HG03565 (cell line): ENCODE measurements at regions not wholly inside any gene's neighbourhood (a gene's known extent, or its start where the extent isn't known, plus 50 kb on each side); places are given as distances from the start of the nearest gene placed in this dataset.
"Not testable (repeated sequence)": the region's sequence is repeated elsewhere in the genome, so short reads cannot be mapped to it uniquely, and the experiment has no call there.

Source experiments
- ATAC-seq: cut with Tn5 transposase; IDR thresholded peaks from one replicate; pipeline ENCODE4 v1.9.1; 2021; ENCODE audit warnings: mild to moderate bottlenecking, moderate library complexity; ENCODE audit not compliant: unreplicated experiment

DNA sequence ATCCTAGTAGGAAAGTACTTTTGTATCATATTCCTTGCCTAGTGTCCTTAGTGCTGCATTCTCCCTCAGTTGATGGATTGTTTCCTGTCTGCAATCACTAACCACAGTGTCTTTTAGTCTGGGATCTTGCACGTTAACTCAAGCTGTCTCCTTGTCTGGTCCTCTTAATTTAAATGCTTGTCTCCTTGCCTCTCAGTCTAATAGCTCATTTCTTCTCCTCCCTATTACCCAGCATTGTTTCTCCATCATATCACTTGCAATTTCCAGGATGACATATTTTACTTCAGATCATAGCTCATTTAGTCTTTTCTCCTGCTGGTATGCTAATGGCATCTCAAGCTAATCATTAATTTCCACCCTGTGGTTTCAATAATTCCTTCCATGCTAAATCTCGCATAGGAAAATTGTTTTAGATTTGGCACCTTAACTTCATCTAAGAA, 2052.0 kb upstream of the C9orf72 start:
- no peak for ATAC-seq

DNA sequence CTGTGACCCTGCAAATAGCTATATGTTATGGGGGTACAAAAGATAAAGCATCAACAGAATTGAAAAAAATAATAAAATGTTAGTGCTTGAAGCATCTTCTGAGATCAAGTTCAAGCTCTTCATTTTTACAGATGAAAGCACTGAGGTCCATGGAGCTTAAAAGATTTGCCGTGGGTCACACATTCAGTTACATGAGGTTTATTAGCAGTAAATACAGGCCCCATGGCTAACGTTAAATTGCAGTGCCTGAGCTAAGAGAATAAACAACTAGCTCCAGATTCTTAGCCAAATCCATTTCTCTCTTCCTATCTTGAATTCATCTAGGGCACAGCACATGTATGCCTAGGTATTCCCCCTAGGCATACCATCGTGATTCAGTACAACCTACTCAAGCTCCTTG, 2052.7 kb upstream of the C9orf72 start:
- no peak for ATAC-seq

- not testable (repeated sequence) for ATAC-seq
These were observed 2055.6 kb upstream of the C9orf72 start for GRCh38 chr9:29628856-29629255.

GRCh38 chr9:29637471-29638237, 2064.4 kb upstream of the C9orf72 start:
- no peak for ATAC-seq

DNA sequence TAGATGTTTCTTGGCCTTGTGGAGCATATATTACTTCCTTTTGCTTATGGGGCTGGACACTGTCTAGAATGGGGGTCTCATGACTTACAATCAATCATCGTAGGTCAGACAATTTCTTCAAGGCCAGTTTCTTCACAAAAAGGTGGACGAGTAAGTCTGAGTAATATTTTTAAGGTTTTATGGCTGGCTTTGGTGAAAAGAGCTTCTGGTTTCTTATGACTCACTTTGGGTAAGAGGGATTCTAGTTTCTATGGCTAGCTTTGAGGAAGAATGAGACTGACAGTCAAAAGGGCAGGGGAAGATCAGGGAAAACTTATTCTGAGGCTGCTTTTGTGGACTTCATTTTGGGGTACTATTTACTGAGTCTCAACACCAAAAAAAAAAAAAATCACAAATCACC, 2067.2 kb upstream of the C9orf72 start:
- no peak for ATAC-seq

DNA sequence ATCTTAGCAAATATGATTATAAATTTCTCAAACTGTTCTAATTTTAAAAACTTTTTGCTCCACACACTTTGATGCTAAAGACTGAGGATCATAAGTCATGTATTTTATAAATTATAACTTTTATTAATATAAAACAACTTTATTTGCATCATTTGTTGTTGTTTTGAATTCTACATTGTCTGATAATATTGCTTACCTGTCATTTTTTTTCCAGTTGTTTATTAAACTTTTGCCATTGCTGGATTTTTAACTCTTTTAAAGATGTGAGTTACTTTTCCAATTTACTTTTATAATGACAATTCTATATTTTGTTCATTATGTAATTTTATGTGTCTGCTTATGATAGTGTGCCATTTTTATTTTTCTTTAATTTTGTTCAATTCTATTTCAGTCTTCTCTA, 2071.2 kb upstream of the C9orf72 start:
- no peak for ATAC-seq

DNA sequence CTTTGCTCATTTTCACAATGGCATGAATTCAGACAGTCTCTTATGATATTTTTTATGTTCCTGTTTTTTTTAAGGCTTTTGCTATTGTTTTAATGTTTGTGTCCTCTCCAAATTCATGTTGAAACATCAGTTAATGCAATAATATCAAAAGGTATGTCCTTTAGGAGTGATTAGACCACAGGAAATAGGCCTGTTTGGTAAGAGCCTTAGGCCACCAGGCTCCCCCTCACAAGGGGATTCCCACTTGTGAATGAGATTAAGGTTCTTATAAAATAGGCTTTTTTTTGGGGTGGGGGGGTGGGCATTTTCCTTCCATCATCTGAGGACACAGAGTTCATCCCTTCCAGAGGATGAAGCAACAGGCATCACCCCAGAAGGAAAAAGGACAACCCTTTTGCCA, 2074.2 kb upstream of the C9orf72 start:
- ATAC-seq: no peak

DNA sequence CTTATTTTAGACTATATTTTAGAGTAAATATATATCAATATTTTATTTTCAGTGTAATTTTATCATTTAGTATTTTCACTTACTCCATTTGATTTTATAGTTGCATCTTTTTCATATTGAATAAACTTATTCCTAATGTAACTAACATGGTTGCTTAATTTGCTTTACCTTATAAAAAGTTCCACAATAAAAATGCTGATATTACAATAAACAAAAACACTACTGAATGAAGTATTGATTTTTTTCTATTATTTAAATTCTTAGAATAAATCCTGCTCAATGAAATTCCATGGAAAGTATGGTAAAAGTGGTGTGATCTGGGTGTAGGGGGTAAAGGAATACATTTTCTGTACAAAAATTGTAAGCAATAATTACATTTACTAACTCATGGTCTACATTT, 2074.9 kb upstream of the C9orf72 start:
- ATAC-seq: no peak

GRCh38 chr9:29648601-29649000, 2075.3 kb upstream of the C9orf72 start:
- ATAC-seq: no peak

DNA sequence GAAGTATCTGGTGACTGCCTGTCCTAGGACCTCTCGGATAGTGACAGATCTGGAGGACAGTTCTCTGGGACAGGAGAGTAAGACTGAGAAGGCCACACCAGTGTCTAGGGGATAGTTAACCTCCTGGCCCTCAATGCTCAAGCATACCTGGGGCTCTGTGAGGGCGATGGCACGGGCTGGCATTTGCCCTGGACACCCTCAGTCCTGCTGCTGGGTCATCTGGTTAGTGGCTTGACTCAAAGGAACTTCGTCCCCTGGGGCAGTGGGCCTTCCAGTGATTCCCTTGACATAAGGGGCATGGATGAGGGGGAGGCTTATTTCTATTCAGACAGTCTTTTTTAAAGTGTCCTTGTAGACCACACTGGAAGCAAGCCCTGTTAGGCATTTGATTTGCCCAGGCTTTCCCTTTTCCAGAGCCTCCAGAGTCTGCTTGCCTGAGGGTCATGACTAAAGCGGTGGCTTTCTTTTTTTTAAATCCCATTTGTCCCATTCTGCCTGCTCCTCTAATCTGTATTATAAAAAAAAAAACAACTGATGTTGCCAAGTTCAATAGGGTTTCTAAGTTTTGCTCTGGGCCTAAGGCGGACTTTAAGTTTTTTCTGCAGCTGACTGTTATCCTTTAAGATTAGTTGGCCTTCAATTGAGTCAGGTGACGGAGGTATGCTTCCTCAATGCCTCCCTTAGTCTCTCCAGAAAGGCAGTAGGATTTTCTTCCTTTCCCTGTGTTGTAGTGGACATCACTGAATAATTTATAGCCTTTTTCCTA, 2083.5 kb upstream of the C9orf72 start:
- no peak for ATAC-seq

DNA sequence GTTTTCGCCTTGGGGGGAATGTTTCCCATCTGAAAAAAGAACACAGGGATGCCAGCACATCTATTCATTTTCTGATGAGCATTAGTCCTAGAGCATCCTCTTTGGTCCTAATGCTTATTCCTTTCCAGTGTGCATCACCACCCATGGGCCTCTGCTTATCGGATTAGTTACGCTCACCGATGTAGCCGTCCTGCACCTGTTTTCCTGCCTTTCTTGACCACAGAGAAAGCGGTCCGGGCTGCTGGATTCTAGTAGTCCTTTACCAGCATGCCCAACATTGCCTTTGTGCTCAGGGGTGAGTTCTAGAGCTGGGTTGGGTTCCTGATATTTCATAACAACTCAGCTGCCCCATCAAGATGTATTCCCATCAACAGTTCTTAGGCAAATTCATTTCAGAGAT, 2084.5 kb upstream of the C9orf72 start:
- ATAC-seq: no peak

DNA sequence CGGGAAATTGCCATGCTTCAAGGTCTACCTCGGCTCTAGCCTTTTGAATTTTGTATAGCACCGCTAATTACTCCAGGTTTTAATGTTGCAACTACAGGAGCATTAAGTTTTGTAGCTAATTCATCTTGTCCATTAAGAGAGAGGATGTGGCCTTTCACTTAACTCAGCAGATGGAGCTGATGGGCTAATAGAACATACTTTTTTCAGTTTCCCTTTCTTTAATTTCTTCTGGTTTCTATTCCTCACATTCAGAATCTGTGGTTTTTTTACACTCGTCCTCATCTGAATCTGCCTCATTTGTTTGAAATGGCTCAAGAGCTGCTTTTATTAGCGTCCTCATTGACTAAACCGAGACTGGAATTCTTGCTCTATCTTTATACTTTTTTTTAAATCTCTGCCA, 2085.7 kb upstream of the C9orf72 start:
- ATAC-seq: no peak

- no peak for ATAC-seq
These were observed 2086.5 kb upstream of the C9orf72 start for GRCh38 chr9:29659736-29660135.

- no peak for ATAC-seq
These were observed 2095.5 kb upstream of the C9orf72 start for GRCh38 chr9:29668732-29669131.

DNA sequence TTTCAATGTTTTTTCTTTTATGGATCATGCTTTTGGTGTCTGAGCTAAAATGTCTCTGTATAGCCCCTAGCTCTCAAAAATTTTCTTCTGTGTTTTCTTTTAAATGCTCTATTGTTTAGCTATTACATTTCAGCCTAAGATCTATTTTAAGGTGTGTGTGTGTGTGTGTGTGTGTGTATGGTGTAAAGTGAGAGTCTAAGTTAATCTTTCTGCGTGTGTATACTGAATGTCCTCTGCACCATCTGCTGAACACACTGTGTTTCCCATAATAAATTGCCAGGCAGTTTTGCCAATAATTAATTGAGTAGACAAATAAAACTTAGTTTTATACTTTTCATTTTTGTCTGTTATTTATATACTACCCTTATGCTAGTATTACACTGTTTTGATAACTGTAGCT, 2096.3 kb upstream of the C9orf72 start:
- no peak for ATAC-seq

- no peak for ATAC-seq
These were observed 2112.2 kb upstream of the C9orf72 start for GRCh38 chr9:29685531-29685930.

GRCh38 chr9:29691145-29691544, 2117.9 kb upstream of the C9orf72 start:
- no peak for ATAC-seq

DNA sequence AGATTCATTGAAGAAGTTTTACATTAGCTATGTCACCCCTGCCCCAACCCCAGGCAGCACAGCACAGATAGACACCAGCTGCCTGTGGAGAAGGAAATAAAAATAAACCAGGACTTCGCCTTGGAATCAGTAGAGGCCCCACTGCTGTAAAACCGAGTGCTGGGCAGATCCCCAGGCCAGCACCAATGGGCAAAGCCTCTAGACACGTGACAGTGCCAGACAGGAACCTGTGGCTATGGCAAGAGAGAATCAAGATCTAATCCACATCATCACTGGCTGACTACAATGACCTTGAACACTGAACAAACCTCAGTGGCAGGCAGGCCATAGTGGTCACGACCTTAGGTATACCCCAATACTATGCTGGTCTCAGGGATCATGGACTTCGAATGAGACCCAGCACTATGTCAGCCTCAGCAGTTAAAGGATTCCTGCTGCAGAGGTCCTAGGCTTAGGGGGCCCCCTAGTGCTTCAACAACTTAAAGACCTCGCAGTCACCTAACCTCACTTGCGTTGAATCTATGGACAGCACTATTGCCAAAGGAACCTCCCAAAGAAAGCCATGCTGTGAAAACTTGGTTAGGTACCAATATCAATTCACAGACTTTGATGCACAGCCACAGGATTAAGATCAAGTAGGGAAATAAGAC, 2118.6 kb upstream of the C9orf72 start:
- ATAC-seq: no peak

DNA sequence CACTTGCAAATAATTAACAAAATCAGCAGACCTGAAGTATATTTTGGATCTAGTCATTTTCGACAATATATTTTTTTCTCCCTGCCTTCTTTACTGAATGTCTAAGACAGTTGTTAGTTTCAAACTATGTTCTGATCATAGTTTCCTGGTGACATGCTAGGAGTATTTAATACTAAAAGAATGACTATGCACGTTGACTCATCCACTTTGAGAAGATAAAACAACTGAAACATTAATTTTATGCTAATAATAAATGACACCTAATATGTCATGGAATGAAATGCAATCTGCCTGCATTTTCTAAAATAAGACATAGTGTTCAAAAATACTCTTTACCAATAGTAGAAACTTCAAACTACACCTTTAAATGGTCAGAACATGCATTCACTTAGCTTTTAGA, 2123.7 kb upstream of the C9orf72 start:
- ATAC-seq: no peak

- ATAC-seq: no peak
These were observed 2128.3 kb upstream of the C9orf72 start for GRCh38 chr9:29701559-29701958.

GRCh38 chr9:29701971-29702370, 2128.7 kb upstream of the C9orf72 start:
- no peak for ATAC-seq

- no peak for ATAC-seq
These were observed 2141.6 kb upstream of the C9orf72 start for GRCh38 chr9:29714860-29715259.
